ENCODE measurements at regions not wholly inside any gene's neighbourhood (a gene's known extent, or its start where the extent isn't known, plus 50 kb on each side); places are given as distances from the start of the nearest gene placed in this dataset.

- Histone ChIP-seq H3K27ac (no peak overlapping the region), H3K36me3 (ENCODE audit: insufficient read depth, low read length) (no peaks in the 10 kb centered on the region), H3K9ac (ENCODE audit: insufficient read length) (no peak overlapping the region), H3K4me3 (no peak overlapping the region), H3K9me3 (ENCODE audit: low read depth, low read length) (no peaks in the 10 kb centered on the region)
- TF ChIP-seq EZH2 (IDR thresholded peaks at IDR 0.05) (no peak), POLR2AphosphoS5 (IDR thresholded peaks at IDR 0.05; ENCODE audit: borderline replicate concordance, low read depth, low read length) (no peak), FOXP2 (optimal IDR thresholded peaks at IDR 0.05; ENCODE audit: control extremely low read depth, extremely low read length, insufficient read depth) (no peak)
- no peak for DNase-seq (ENCODE audit: low read depth, low spot score)
These were observed 194.1 kb downstream of the OGFRL1 start for GRCh38 chr6:71482742-71483141.

- Histone ChIP-seq H3K9me3 (ENCODE audit: low read depth, low read length) (no peaks in the 10 kb centered on the region), H3K9ac (ENCODE audit: insufficient read length) (no peak overlapping the region), H3K27ac (no peak overlapping the region), H3K36me3 (ENCODE audit: insufficient read depth, low read length) (no peaks in the 10 kb centered on the region), H3K4me3 (no peak overlapping the region)
- no peak for DNase-seq (ENCODE audit: low read depth, low spot score)
- no peak for TF ChIP-seq EZH2 (IDR thresholded peaks at IDR 0.05)
- TF ChIP-seq POLR2AphosphoS5 (IDR thresholded peaks at IDR 0.05; ENCODE audit: borderline replicate concordance, low read depth, low read length), result no peak
- TF ChIP-seq FOXP2 (optimal IDR thresholded peaks at IDR 0.05; ENCODE audit: control extremely low read depth, extremely low read length, insufficient read depth), result no peak
These were observed 197.8 kb downstream of the OGFRL1 start for GRCh38 chr6:71486461-71486860.

GRCh38 chr6:71488186-71488585, 199.6 kb downstream of the OGFRL1 start:
- H3K27ac ChIP-seq, result no peak overlapping the region
- H3K4me3 ChIP-seq, result no peak overlapping the region
- H3K36me3 ChIP-seq (ENCODE audit: insufficient read depth, low read length), result no peaks in the 10 kb centered on the region
- TF ChIP-seq EZH2 (IDR thresholded peaks at IDR 0.05), result no peak
- no peak for TF ChIP-seq FOXP2 (optimal IDR thresholded peaks at IDR 0.05; ENCODE audit: control extremely low read depth, extremely low read length, insufficient read depth)
- TF ChIP-seq POLR2AphosphoS5 (IDR thresholded peaks at IDR 0.05; ENCODE audit: borderline replicate concordance, low read depth, low read length), result no peak
- no peaks in the 10 kb centered on the region for H3K9me3 ChIP-seq (ENCODE audit: low read depth, low read length)
- H3K9ac ChIP-seq (ENCODE audit: insufficient read length), result no peak overlapping the region
- no peak for DNase-seq (ENCODE audit: low read depth, low spot score)

- DNase-seq (ENCODE audit: low read depth, low spot score), result no peak
- H3K27ac ChIP-seq, result no peak overlapping the region
- no peaks in the 10 kb centered on the region for H3K36me3 ChIP-seq (ENCODE audit: insufficient read depth, low read length)
- no peak overlapping the region for H3K9ac ChIP-seq (ENCODE audit: insufficient read length)
- no peak for TF ChIP-seq POLR2AphosphoS5 (IDR thresholded peaks at IDR 0.05; ENCODE audit: borderline replicate concordance, low read depth, low read length)
- no peak for TF ChIP-seq EZH2 (IDR thresholded peaks at IDR 0.05)
- no peak for TF ChIP-seq FOXP2 (optimal IDR thresholded peaks at IDR 0.05; ENCODE audit: control extremely low read depth, extremely low read length, insufficient read depth)
- no peak overlapping the region for H3K4me3 ChIP-seq
- H3K9me3 ChIP-seq (ENCODE audit: low read depth, low read length), result no peaks in the 10 kb centered on the region
These were observed 201.1 kb downstream of the OGFRL1 start for GRCh38 chr6:71489736-71490135.

GRCh38 chr6:71490876-71491275, 202.3 kb downstream of the OGFRL1 start:
- DNase-seq (ENCODE audit: low read depth, low spot score), result no peak
- TF ChIP-seq FOXP2 (optimal IDR thresholded peaks at IDR 0.05; ENCODE audit: control extremely low read depth, extremely low read length, insufficient read depth) (no peak), POLR2AphosphoS5 (IDR thresholded peaks at IDR 0.05; ENCODE audit: borderline replicate concordance, low read depth, low read length) (no peak), EZH2 (IDR thresholded peaks at IDR 0.05) (no peak)
- H3K36me3 ChIP-seq (ENCODE audit: insufficient read depth, low read length), result no peaks in the 10 kb centered on the region
- H3K4me3 ChIP-seq, result no peak overlapping the region
- H3K9me3 ChIP-seq (ENCODE audit: low read depth, low read length), result no peaks in the 10 kb centered on the region
- H3K9ac ChIP-seq (ENCODE audit: insufficient read length), result no peak overlapping the region
- H3K27ac ChIP-seq, result no peak overlapping the region

- TF ChIP-seq EZH2 (IDR thresholded peaks at IDR 0.05) (no peak), POLR2AphosphoS5 (IDR thresholded peaks at IDR 0.05; ENCODE audit: borderline replicate concordance, low read depth, low read length) (no peak), FOXP2 (optimal IDR thresholded peaks at IDR 0.05; ENCODE audit: control extremely low read depth, extremely low read length, insufficient read depth) (no peak)
- no peaks in the 10 kb centered on the region for H3K36me3 ChIP-seq (ENCODE audit: insufficient read depth, low read length)
These were observed 203.2 kb downstream of the OGFRL1 start for GRCh38 chr6:71491844-71492243.

GRCh38 chr6:71492668-71493067, 204.1 kb downstream of the OGFRL1 start:
- H3K36me3 ChIP-seq (ENCODE audit: insufficient read depth, low read length), result no peaks in the 10 kb centered on the region
- DNase-seq (ENCODE audit: low read depth, low spot score), result no peak
- H3K9ac ChIP-seq (ENCODE audit: insufficient read length), result no peak overlapping the region
- no peak overlapping the region for H3K27ac ChIP-seq
- H3K4me3 ChIP-seq, result no peak overlapping the region
- no peak for TF ChIP-seq FOXP2 (optimal IDR thresholded peaks at IDR 0.05; ENCODE audit: control extremely low read depth, extremely low read length, insufficient read depth)
- no peak for TF ChIP-seq POLR2AphosphoS5 (IDR thresholded peaks at IDR 0.05; ENCODE audit: borderline replicate concordance, low read depth, low read length)
- H3K9me3 ChIP-seq (ENCODE audit: low read depth, low read length), result no peaks in the 10 kb centered on the region

More at GRCh38 chr6:71491844-71492243, 203.2 kb downstream of the OGFRL1 start:
- DNase-seq (ENCODE audit: low read depth, low spot score), result no peak
- no peak overlapping the region for H3K27ac ChIP-seq
- no peaks in the 10 kb centered on the region for H3K9me3 ChIP-seq (ENCODE audit: low read depth, low read length)
- H3K9ac ChIP-seq (ENCODE audit: insufficient read length), result no peak overlapping the region
- no peak overlapping the region for H3K4me3 ChIP-seq

GRCh38 chr6:71496018-71496721, 207.6 kb downstream of the OGFRL1 start:
- peak overlapping the region; percentile 37 for H3K4me3 ChIP-seq
- no peak for DNase-seq (ENCODE audit: low read depth, low spot score)
- H3K36me3 ChIP-seq (ENCODE audit: insufficient read depth, low read length), result no peaks in the 10 kb centered on the region
- H3K9me3 ChIP-seq (ENCODE audit: low read depth, low read length), result no peaks in the 10 kb centered on the region
- peak overlapping the region; percentile 38; the same call in 1 of the 2 replicates for H3K27ac ChIP-seq
- no peak overlapping the region for H3K9ac ChIP-seq (ENCODE audit: insufficient read length)
- no peak for TF ChIP-seq FOXP2 (optimal IDR thresholded peaks at IDR 0.05; ENCODE audit: control extremely low read depth, extremely low read length, insufficient read depth)
- no peak for TF ChIP-seq EZH2 (IDR thresholded peaks at IDR 0.05)
- TF ChIP-seq POLR2AphosphoS5 (IDR thresholded peaks at IDR 0.05; ENCODE audit: borderline replicate concordance, low read depth, low read length), result no peak

- no peak for DNase-seq (ENCODE audit: low read depth, low spot score)
- no peaks in the 10 kb centered on the region for H3K9me3 ChIP-seq (ENCODE audit: low read depth, low read length)
- TF ChIP-seq EZH2 (IDR thresholded peaks at IDR 0.05), result no peak
- TF ChIP-seq POLR2AphosphoS5 (IDR thresholded peaks at IDR 0.05; ENCODE audit: borderline replicate concordance, low read depth, low read length), result no peak
- no peak for TF ChIP-seq FOXP2 (optimal IDR thresholded peaks at IDR 0.05; ENCODE audit: control extremely low read depth, extremely low read length, insufficient read depth)
- H3K9ac ChIP-seq (ENCODE audit: insufficient read length), result no peak overlapping the region
- H3K36me3 ChIP-seq (ENCODE audit: insufficient read depth, low read length), result no peaks in the 10 kb centered on the region
- H3K27ac ChIP-seq, result peak overlapping the region; percentile 38; the same call in 1 of the 2 replicates
- no peak overlapping the region for H3K4me3 ChIP-seq
These were observed 208.1 kb downstream of the OGFRL1 start for GRCh38 chr6:71496722-71497033.
